MCF 10A (cell line): ENCODE measurements at regions not wholly inside any gene's neighbourhood (a gene's known extent, or its start where the extent isn't known, plus 50 kb on each side); places are given as distances from the start of the nearest gene placed in this dataset.

ENCODE experiments used
- BruUV-seq: library from RNA; stranded (reverse); fragments of 400-500 nt; replicated peaks from 2 replicates; lab custom pipeline; 2021; lab: Mats Ljungman, UMichigan
- CTCF ChIA-PET: fragments of 300-600 bp; sonication (Branson Sonifier 250); formaldehyde crosslinking; extraction: SDS; loops from one replicate; lab custom pipeline; 2021; ENCODE audit warnings: antibody characterized with exemption, inconsistent platforms; lab: Yijun Ruan, JAX
- POLR2A ChIA-PET: fragments of 300-600, 350-650 bp; sonication (Branson Sonifier 250); formaldehyde crosslinking; extraction: SDS; loops from one replicate; lab custom pipeline; 2020; ENCODE audit warnings: antibody characterized with exemption, inconsistent platforms; lab: Yijun Ruan, JAX
- DNase-seq: peaks from one replicate; pipeline ENCODE4 v3.0.0-alpha.2; 2018; ENCODE audit not compliant: unreplicated experiment
- H3K27ac Mint-ChIP-seq: one replicate; pipeline ENCODE4 v1.8.0; 2022; ENCODE audit warnings: mild to moderate bottlenecking, low read depth, mixed read lengths; ENCODE audit not compliant: unreplicated experiment
- H3K27me3 Mint-ChIP-seq: one replicate; pipeline ENCODE4 v1.8.0; 2022; ENCODE audit warnings: mixed read lengths; ENCODE audit not compliant: insufficient read depth, unreplicated experiment
- H3K36me3 Mint-ChIP-seq: one replicate; pipeline ENCODE4 v1.8.0; 2022; ENCODE audit warnings: mild to moderate bottlenecking, moderate library complexity, mixed read lengths; ENCODE audit not compliant: insufficient read depth, unreplicated experiment
- H3K4me1 Mint-ChIP-seq: one replicate; pipeline ENCODE4 v1.8.0; 2022; ENCODE audit warnings: mixed read lengths; ENCODE audit not compliant: insufficient read depth, unreplicated experiment
- H3K4me3 Mint-ChIP-seq: one replicate; pipeline ENCODE4 v1.8.0; 2022; ENCODE audit warnings: mild to moderate bottlenecking, moderate library complexity, mixed read lengths; ENCODE audit not compliant: unreplicated experiment
- H3K9me3 Mint-ChIP-seq: one replicate; pipeline ENCODE4 v1.8.0; 2022; ENCODE audit warnings: mixed read lengths; ENCODE audit not compliant: unreplicated experiment
- CTCF ChIP-seq: fragments of 200-600 bp; IDR thresholded peaks from one replicate; pipeline ENCODE4 v1.8.0; 2022; ENCODE audit warnings: antibody characterized with exemption, mild to moderate bottlenecking; ENCODE audit not compliant: unreplicated experiment
- intact Hi-C: fragments of 100-400 bp; cut with micrococcal nuclease; formaldehyde crosslinking; loops from 2 replicates; pipeline ENCODE4 v1.14.1; 2022

GRCh38 chr14:87457720-87458119 lies 535.3 kb downstream of the GALC start:
- Mint-ChIP-seq H3K9me3 (no peaks in the 10 kb centered on the region), H3K27me3 (no peaks in the 10 kb centered on the region), H3K4me1 (peaks cover 14% of the 10 kb centered on the region), H3K27ac (peak overlapping the region; percentile 29), H3K4me3 (peak overlapping the region; percentile 58), H3K36me3 (no peaks in the 10 kb centered on the region)
- no peak for TF ChIP-seq CTCF
- no TSS peak for BruUV-seq
- intact Hi-C loops: no loop called here
- CTCF ChIA-PET: interaction anchor here (0.6 to 1.2 kb wide), 4 partner anchors 13 to 518 kb away, joined by 3 to 4 read pairs (median 4); no protein-coding TSS in a partner anchor
- DNase-seq: peak; percentile 32
- POLR2A ChIA-PET: interaction anchor here (0.7 to 3.0 kb wide), 2 partner anchors 8 to 146 kb away, joined by 3 to 19 read pairs; no protein-coding TSS in a partner anchor

GRCh38 chr14:87450193-87450592 lies 542.8 kb downstream of the GALC start:
- peak; percentile 60 for DNase-seq
- no peak overlapping the region for H3K27ac Mint-ChIP-seq
- no peak for TF ChIP-seq CTCF
- H3K4me1 Mint-ChIP-seq: no peaks in the 10 kb centered on the region
- no peaks in the 10 kb centered on the region for H3K27me3 Mint-ChIP-seq
- CTCF ChIA-PET: interaction anchor here (0.5 to 0.7 kb wide), 2 partner anchors 490 to 1916 kb away, joined by 4 read pairs; no protein-coding TSS in a partner anchor
- BruUV-seq: no TSS peak
- POLR2A ChIA-PET: interaction anchor here (0.6 to 2.7 kb wide), 4 partner anchors 9 to 446 kb away, joined by 4 to 19 read pairs (median 4); no protein-coding TSS in a partner anchor
- H3K4me3 Mint-ChIP-seq: no peak overlapping the region
- no peaks in the 10 kb centered on the region for H3K9me3 Mint-ChIP-seq
- no peaks in the 10 kb centered on the region for H3K36me3 Mint-ChIP-seq
- intact Hi-C loops: no loop called here

- DNase-seq: peak; percentile 70
- TF ChIP-seq CTCF: no peak
- POLR2A ChIA-PET: interaction anchor here (0.6 to 2.7 kb wide), 5 partner anchors 8 to 1289 kb away, joined by 3 to 19 read pairs (median 3); no protein-coding TSS in a partner anchor
- H3K27me3 Mint-ChIP-seq: no peaks in the 10 kb centered on the region
- intact Hi-C loops: no loop called here
- no peaks in the 10 kb centered on the region for H3K36me3 Mint-ChIP-seq
- CTCF ChIA-PET: no interaction called here
- no TSS peak for BruUV-seq
- no peak overlapping the region for H3K27ac Mint-ChIP-seq
- H3K4me1 Mint-ChIP-seq: no peaks in the 10 kb centered on the region
- no peaks in the 10 kb centered on the region for H3K9me3 Mint-ChIP-seq
- H3K4me3 Mint-ChIP-seq: no peak overlapping the region
These were observed 544.0 kb downstream of the GALC start for GRCh38 chr14:87449016-87449415.

- no peak overlapping the region for H3K27ac Mint-ChIP-seq
These were observed 549.2 kb downstream of the GALC start for GRCh38 chr14:87443787-87444186.

More at GRCh38 chr14:87443787-87444186, 549.2 kb downstream of the GALC start:
- intact Hi-C loops: no loop called here
- BruUV-seq: no TSS peak
- Mint-ChIP-seq H3K36me3 (no peaks in the 10 kb centered on the region), H3K4me1 (peaks cover 8% of the 10 kb centered on the region), H3K9me3 (peaks cover 8% of the 10 kb centered on the region), H3K27me3 (no peaks in the 10 kb centered on the region), H3K4me3 (no peak overlapping the region)
- peak; percentile 43 for DNase-seq
- CTCF ChIA-PET: interaction anchor here (0.7 kb wide), 1 partner anchor 18 kb away, joined by 3 read pairs; no protein-coding TSS in a partner anchor
- POLR2A ChIA-PET: no interaction called here
- TF ChIP-seq CTCF: no peak
